Cardiac muscle cell (in vitro differentiated cells and primary cell): ENCODE measurements at regions not wholly inside any gene's neighbourhood (a gene's known extent, or its start where the extent isn't known, plus 50 kb on each side); places are given as distances from the start of the nearest gene placed in this dataset.

Experiments used
- DNase-seq, 2 donors: peaks; one replicate each; pipeline versions ENCODE4 v3.0.0 to v3.0.0-alpha.2; 2010 to 2017; ENCODE audit warnings: low read depth in 1 of 2, low spot score in 1 of 2
- H3K27ac ChIP-seq: fragments of 200-600 bp; sonication (generic); 2 replicates; pipeline ENCODE4 v1.5.1; 2016
- H3K27me3 ChIP-seq: fragments of 200-600 bp; sonication (generic); 2 replicates; pipeline ENCODE4 v1.6.0; 2016; ENCODE audit warnings: control low read depth
- H3K36me3 ChIP-seq: fragments of 200-600 bp; sonication (generic); 2 replicates; pipeline ENCODE4 v1.5.1; 2016; ENCODE audit warnings: control low read depth
- H3K4me1 ChIP-seq: fragments of 200-600 bp; sonication (generic); 2 replicates; pipeline ENCODE4 v1.8.1; 2017; ENCODE audit warnings: low read depth, mild to moderate bottlenecking, mixed run types
- H3K4me3 ChIP-seq: fragments of 200-600 bp; sonication (generic); 2 replicates; pipeline ENCODE4 v1.5.1; 2016; ENCODE audit warnings: mild to moderate bottlenecking
- H3K9me3 ChIP-seq: fragments of 200-600 bp; sonication (generic); 2 replicates; pipeline ENCODE4 v1.5.1; 2017; ENCODE audit warnings: low read depth, mild to moderate bottlenecking, control low read depth
- TF ChIP-seq, protein P1 (sequence below): IDR thresholded peaks from 2 replicates; pipeline ENCODE4 v1.5.1; 2012; ENCODE audit warnings: low read depth, mild to moderate bottlenecking, low read length

DNA sequence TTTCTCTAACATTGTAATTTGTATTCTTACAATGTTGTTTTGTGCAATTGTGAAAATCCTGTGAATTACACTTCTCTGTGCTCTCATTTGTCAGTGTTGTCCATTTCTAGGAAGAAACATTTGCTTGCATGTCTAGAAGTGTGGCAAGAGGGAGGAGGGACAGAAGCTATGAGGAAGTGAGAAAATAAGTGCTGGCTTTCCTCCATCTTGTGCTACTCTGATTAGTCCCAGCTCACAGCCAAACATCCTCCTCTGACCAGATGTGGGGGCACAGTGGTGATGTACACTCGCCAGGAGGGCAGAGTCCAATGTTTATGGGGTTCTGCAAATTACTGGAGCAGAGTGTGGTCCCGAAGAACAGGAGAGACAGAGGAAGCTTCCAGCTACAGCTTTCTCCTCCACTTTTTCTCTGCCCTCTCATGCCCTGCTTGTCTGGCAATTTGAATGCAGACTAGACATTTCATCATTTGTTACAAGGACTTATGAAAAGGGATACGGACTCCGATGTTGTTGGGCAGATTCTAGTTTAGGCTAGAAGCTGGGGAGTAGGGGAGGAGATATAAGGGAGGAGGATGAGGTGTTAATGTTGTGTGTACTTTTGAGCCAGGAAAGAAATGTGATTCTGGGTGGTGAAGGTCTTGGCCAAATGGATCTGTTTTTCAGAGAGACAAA is 131.0 kb upstream of the C1GALT1 start:
- H3K4me1 ChIP-seq, result no peaks in the 10 kb centered on the region

DNA sequence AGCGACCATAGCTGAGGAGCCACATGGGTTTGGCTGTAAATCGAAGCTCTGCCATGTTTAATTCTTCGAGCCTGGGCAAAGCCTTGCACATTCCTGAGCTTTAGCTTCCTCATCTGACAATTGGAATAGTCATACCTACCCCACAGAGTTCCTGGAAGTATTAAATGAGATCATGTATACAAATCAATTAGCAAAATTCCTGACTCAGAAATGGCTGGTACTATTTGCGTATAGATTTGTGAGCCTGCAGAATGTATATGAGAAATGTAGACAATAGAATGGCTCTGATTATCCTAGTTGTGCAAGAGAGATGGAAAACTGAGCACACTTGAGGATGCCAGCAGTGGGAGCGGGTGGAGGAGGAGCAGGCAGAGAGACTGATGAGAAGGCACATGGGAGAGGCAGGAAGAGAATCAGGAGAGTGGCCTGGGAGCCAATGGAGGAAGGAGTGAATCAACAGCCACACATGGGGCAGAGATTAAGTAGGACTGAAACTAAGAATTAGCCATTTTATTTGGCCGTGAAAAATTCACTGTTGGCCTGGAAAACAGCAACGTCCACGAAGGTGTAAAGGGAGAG is 128.0 kb upstream of the C1GALT1 start:
- Histone ChIP-seq H3K27me3 (no peaks in the 10 kb centered on the region), H3K4me1 (no peaks in the 10 kb centered on the region), H3K4me3 (no peak overlapping the region), H3K36me3 (no peaks in the 10 kb centered on the region), H3K9me3 (no peaks in the 10 kb centered on the region), H3K27ac (no peak overlapping the region)
- no peak for DNase-seq
- TF ChIP-seq, protein P1, sequence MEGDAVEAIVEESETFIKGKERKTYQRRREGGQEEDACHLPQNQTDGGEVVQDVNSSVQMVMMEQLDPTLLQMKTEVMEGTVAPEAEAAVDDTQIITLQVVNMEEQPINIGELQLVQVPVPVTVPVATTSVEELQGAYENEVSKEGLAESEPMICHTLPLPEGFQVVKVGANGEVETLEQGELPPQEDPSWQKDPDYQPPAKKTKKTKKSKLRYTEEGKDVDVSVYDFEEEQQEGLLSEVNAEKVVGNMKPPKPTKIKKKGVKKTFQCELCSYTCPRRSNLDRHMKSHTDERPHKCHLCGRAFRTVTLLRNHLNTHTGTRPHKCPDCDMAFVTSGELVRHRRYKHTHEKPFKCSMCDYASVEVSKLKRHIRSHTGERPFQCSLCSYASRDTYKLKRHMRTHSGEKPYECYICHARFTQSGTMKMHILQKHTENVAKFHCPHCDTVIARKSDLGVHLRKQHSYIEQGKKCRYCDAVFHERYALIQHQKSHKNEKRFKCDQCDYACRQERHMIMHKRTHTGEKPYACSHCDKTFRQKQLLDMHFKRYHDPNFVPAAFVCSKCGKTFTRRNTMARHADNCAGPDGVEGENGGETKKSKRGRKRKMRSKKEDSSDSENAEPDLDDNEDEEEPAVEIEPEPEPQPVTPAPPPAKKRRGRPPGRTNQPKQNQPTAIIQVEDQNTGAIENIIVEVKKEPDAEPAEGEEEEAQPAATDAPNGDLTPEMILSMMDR, result no peak

More for the DNA sequence above, 131.0 kb upstream of the C1GALT1 start:
- Histone ChIP-seq H3K27ac (no peak overlapping the region), H3K27me3 (no peaks in the 10 kb centered on the region), H3K9me3 (no peaks in the 10 kb centered on the region), H3K4me3 (no peak overlapping the region), H3K36me3 (no peaks in the 10 kb centered on the region)
- peak in 1 of 2 donors; percentile 2 for DNase-seq
- TF ChIP-seq, protein P1, result no peak

DNA sequence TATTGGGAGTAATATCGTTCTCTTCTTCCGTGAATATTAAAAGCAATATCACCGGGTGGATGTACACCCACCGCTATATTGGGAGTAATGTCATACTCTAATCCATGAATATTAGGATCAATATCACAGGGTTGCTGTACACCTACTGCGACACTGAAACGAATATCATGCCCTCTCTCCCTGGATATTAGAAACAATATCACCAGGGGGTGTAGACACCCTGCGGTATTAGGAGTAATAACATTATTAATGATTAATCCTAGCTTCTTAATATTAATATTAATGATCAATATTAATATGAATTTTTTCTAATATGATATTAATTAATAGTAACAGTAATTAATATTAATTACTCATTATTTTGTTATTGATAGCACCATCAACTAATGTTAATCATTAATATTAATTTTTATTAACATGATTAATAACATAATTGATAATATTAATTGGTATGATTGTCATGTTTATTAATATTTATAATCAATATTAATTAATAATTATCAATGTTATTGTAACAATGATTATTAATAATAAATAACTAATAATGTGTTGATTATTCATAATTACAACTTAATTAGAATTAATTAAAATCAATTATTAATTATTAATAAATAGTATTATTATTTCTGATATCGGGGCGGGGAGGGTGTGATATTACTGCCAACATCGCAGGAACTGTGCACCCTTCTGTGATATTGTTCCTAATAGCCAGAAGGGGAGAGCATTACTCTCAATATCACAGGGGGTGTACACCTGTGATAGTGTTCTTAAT is 121.3 kb upstream of the C1GALT1 start:
- TF ChIP-seq, protein P1, result no peak
- no peak for DNase-seq
- no peaks in the 10 kb centered on the region for H3K27me3 ChIP-seq
- no peak overlapping the region for H3K4me3 ChIP-seq
- no peaks in the 10 kb centered on the region for H3K36me3 ChIP-seq
- H3K9me3 ChIP-seq, result no peaks in the 10 kb centered on the region
- no peak overlapping the region for H3K27ac ChIP-seq
- no peaks in the 10 kb centered on the region for H3K4me1 ChIP-seq

DNA sequence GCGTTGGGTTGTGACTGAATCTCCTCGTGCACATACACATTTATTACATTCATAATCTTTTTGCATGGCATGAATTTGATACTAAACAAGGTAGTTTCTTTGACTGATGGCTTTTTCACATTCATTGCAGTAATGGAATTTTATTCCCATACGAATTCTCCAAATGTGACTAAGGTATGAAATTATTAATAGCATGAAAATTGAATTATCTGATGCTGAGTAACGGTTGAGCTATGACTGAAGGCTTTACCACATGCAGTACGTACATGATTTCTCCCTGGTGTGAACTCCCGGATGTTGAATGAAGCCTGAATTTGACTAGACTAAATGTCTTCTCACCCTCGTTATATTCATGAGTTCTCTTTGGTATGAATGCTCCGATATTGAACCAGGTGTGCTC is 104.4 kb upstream of the C1GALT1 start:
- Histone ChIP-seq H3K27me3 (no peaks in the 10 kb centered on the region), H3K27ac (no peak overlapping the region), H3K4me3 (no peak overlapping the region), H3K9me3 (no peaks in the 10 kb centered on the region), H3K4me1 (no peaks in the 10 kb centered on the region), H3K36me3 (no peaks in the 10 kb centered on the region)
- no peak for DNase-seq
- TF ChIP-seq, protein P1, result no peak

DNA sequence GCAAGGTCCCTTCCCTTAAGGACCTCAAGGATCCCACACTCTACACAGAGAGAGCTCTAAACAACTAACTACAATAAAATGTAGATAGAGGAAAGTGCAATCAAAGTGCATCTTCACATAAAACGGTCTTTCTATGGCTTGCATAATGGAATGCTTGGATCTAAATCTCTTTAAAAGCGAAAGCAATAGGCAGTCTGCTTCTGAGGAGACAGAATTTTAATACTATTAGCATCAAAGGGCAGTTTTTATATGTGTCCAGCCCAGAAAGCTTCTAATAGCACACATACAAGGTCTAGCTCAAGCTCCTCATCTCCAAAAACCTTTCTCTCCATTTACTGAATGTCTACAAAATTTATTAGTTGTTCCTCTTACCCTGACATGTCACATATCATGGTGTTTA is 101.5 kb upstream of the C1GALT1 start:
- Histone ChIP-seq H3K27me3 (no peaks in the 10 kb centered on the region), H3K4me3 (no peak overlapping the region), H3K36me3 (no peaks in the 10 kb centered on the region), H3K27ac (no peak overlapping the region), H3K4me1 (no peaks in the 10 kb centered on the region), H3K9me3 (no peaks in the 10 kb centered on the region)
- TF ChIP-seq, protein P1, result no peak
- no peak for DNase-seq
